ENCODE measurements at regions not wholly inside any gene's neighbourhood (a gene's known extent, or its start where the extent isn't known, plus 50 kb on each side); places are given as distances from the start of the nearest gene placed in this dataset.

GRCh38 chr4:12963912-12964311 lies 520.2 kb downstream of the RAB28 start (continued):
- TF ChIP-seq TBP (IDR thresholded peaks at IDR 0.05; ENCODE audit: low read depth, low read length) (no peak), GABPA (IDR thresholded peaks at IDR 0.05; ENCODE audit: borderline replicate concordance, insufficient read depth, low read length) (no peak)

- Histone ChIP-seq H3K14ac (ENCODE audit: insufficient read length) (no peak overlapping the region), H4K8ac (ENCODE audit: extremely low read depth, insufficient read depth, low read length) (no peak overlapping the region), H3K4me3 (ENCODE audit: extremely low read depth in 1 of 4, insufficient read depth in 2 of 4, low read depth in 3 of 4, low read length in 4 of 4) (no peak overlapping the region), H2BK12ac (ENCODE audit: low read depth, low read length) (no peak overlapping the region), H4K5ac (ENCODE audit: insufficient read length, low read depth, low read length) (no peak overlapping the region), H2BK20ac (ENCODE audit: low read length) (no peak overlapping the region), H3K56ac (replicated peaks; ENCODE audit: insufficient read length, low read depth, low read length) (no peak overlapping the region), H3K18ac (ENCODE audit: extremely low read depth, low read length) (no peak overlapping the region), H3K27me3 (replicated peaks in 1 of 4; ENCODE audit: control insufficient read depth in 3 of 4, extremely low read depth in 1 of 4, insufficient read depth in 3 of 4, low read length in 3 of 4) (peaks cover 0 to 1% (median 0%) of the 10 kb centered on the region in 4 experiments; a peak in 1 of 7 replicates), H2BK15ac (ENCODE audit: low read length) (no peak overlapping the region), H3K9me3 (ENCODE audit: insufficient read depth in 2 of 2, low read depth in 1 of 2, low read length in 1 of 2) (no peaks in the 10 kb centered on the region), H2BK5ac (ENCODE audit: low read depth, low read length) (no peak overlapping the region), H3K4me1 (replicated peaks in 1 of 4; ENCODE audit: control insufficient read depth in 3 of 4, insufficient read depth in 4 of 4, low read length in 3 of 4) (0 out of 7 replicates have a peak, but pooled peaks cover 0 to 2% (median 0%) of the 10 kb centered on the region in 4 experiments), H3K9ac (replicated peaks in 1 of 4; ENCODE audit: extremely low read depth in 1 of 4, low read depth in 3 of 4, low read length in 3 of 4) (no peak overlapping the region), H4K20me1 (replicated peaks in 1 of 2; ENCODE audit: control insufficient read depth in 1 of 2, insufficient read depth in 2 of 2, low read length in 2 of 2) (no peaks in the 10 kb centered on the region), H3K36me3 (ENCODE audit: control insufficient read depth in 2 of 4, insufficient read depth in 4 of 4, low read length in 3 of 4) (no peaks in the 10 kb centered on the region), H3K4ac (replicated peaks; ENCODE audit: insufficient read length, low read depth, low read length) (no peak overlapping the region), H3K23ac (ENCODE audit: insufficient read length) (no peak overlapping the region), H2AFZ (ENCODE audit: low read length) (no peak overlapping the region), H3K79me1 (ENCODE audit: low read depth, low read length) (no peaks in the 10 kb centered on the region), H2BK120ac (replicated peaks; ENCODE audit: low read depth, low read length) (no peak overlapping the region), H3K23me2 (ENCODE audit: low read depth, low read length) (no peaks in the 10 kb centered on the region), H3K79me2 (ENCODE audit: control insufficient read depth in 1 of 2, insufficient read depth in 2 of 2, low read length in 2 of 2) (no peaks in the 10 kb centered on the region), H3K4me2 (ENCODE audit: insufficient read depth in 1 of 2, low read depth in 2 of 2, low read length in 2 of 2) (no peak overlapping the region), H4K91ac (replicated peaks; ENCODE audit: insufficient read length, low read length) (no peak overlapping the region), H2AK5ac (ENCODE audit: low read depth, low read length) (no peak overlapping the region), H3K27ac (ENCODE audit: low read depth, low read length) (no peak overlapping the region)
- ChIA-PET POLR2A (ENCODE audit: partially characterized antibody) (no interaction called here), CTCF (ENCODE audit: partially characterized antibody) (no interaction called here)
- no peak for DNase-seq (ENCODE audit: low read depth in 1 of 2, low spot score in 2 of 2)
- no peak for FAIRE-seq
- TF ChIP-seq ASH2L (IDR thresholded peaks at IDR 0.05; ENCODE audit: low read length) (no peak), MAFK (IDR thresholded peaks at IDR 0.05; ENCODE audit: low read depth, low read length) (no peak), CBX5 (IDR thresholded peaks at IDR 0.05; ENCODE audit: low read depth, low read length) (no peak), USF2 (IDR thresholded peaks at IDR 0.05; ENCODE audit: low read length) (no peak), JUN (IDR thresholded peaks at IDR 0.05; ENCODE audit: low read depth, low read length) (no peak), SIN3A (conservative IDR thresholded peaks at IDR 0.05 in 1 of 2, IDR thresholded peaks at IDR 0.05 in 1 of 2; ENCODE audit: low read depth in 1 of 2, low read length in 2 of 2) (no peak), BACH1 (IDR thresholded peaks at IDR 0.05; ENCODE audit: low read length) (no peak), SIX5 (IDR thresholded peaks at IDR 0.05; ENCODE audit: low read depth, low read length) (no peak), KDM4A (IDR thresholded peaks at IDR 0.05; ENCODE audit: low read depth, low read length, severe bottlenecking) (no peak), NANOG (IDR thresholded peaks at IDR 0.05; ENCODE audit: insufficient read depth, low read depth, low read length, poor library complexity, severe bottlenecking) (no peak), CHD2 (IDR thresholded peaks at IDR 0.05; ENCODE audit: low read length) (no peak)
These were observed 520.8 kb downstream of the RAB28 start for GRCh38 chr4:12963291-12963690.
